Calu3 (cell line): ENCODE measurements at regions not wholly inside any gene's neighbourhood (a gene's known extent, or its start where the extent isn't known, plus 50 kb on each side); places are given as distances from the start of the nearest gene placed in this dataset.

Source experiments
- BruUV-seq: library from RNA; stranded (reverse); fragments of 400-500 nt; replicated peaks from 2 replicates; lab custom pipeline; 2021; lab: Mats Ljungman, UMichigan
- CTCF ChIA-PET: fragments of 300-600 bp; sonication (Branson Sonifier 250); formaldehyde crosslinking; loops from one replicate; lab custom pipeline; 2022; ENCODE audit warnings: antibody characterized with exemption; lab: Charles Lee
- DNase-seq: peaks from one replicate; pipeline ENCODE4 v3.0.0; 2022
- H3K27ac Mint-ChIP-seq: one replicate; pipeline ENCODE4 v1.8.0; 2022; ENCODE audit warnings: mixed read lengths; ENCODE audit not compliant: unreplicated experiment
- H3K27me3 Mint-ChIP-seq: one replicate; pipeline ENCODE4 v1.8.0; 2022; ENCODE audit warnings: mixed read lengths; ENCODE audit not compliant: unreplicated experiment
- H3K36me3 Mint-ChIP-seq: one replicate; pipeline ENCODE4 v1.8.0; 2022; ENCODE audit warnings: mild to moderate bottlenecking, moderate library complexity, mixed read lengths; ENCODE audit not compliant: insufficient read depth, unreplicated experiment
- H3K4me1 Mint-ChIP-seq: one replicate; pipeline ENCODE4 v1.8.0; 2022; ENCODE audit warnings: mild to moderate bottlenecking, low read depth, mixed read lengths; ENCODE audit not compliant: unreplicated experiment
- H3K4me3 Mint-ChIP-seq: one replicate; pipeline ENCODE4 v1.8.0; 2022; ENCODE audit warnings: mild to moderate bottlenecking, low read depth, moderate library complexity, mixed read lengths; ENCODE audit not compliant: unreplicated experiment
- H3K9me3 Mint-ChIP-seq: one replicate; pipeline ENCODE4 v1.8.0; 2022; ENCODE audit warnings: low read depth, mixed read lengths; ENCODE audit not compliant: unreplicated experiment
- intact Hi-C: fragments of 100-400 bp; cut with micrococcal nuclease; formaldehyde crosslinking; loops from one replicate; pipeline ENCODE4 v1.10.0; 2022; ENCODE audit not compliant: unreplicated experiment
- TF ChIP-seq, protein P1 (sequence below): fragments of 200-600 bp; IDR thresholded peaks from one replicate; pipeline ENCODE4 v1.8.0; 2022; ENCODE audit warnings: antibody characterized with exemption; ENCODE audit not compliant: unreplicated experiment

- BruUV-seq, result no TSS peak
Observed at GRCh38 chr6:168925671-168926070, 328.0 kb downstream of the THBS2 start.

DNA sequence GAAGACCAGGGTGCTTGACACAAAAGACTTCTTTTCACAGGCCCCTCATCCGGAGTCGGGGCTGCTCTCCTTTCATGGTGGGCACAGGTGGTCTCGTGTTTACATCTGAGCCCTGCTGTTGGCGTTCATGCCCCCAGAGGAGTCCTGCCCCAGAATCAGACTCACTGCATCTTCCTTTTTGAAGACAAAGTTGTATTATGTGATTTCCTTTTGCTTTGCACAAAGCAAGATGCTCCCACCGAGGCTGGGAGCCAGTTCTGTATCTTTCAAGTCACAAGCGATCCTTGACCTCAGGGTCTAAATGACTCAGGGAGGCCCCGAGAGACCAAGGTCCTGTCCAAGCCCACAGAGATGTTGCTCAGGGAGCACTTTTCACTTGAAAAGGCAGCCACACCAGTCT, 330.5 kb downstream of the THBS2 start:
- no peaks in the 10 kb centered on the region for H3K36me3 Mint-ChIP-seq
- no peaks in the 10 kb centered on the region for H3K4me1 Mint-ChIP-seq
- intact Hi-C loops, result no loop called here
- H3K4me3 Mint-ChIP-seq, result no peak overlapping the region
- TF ChIP-seq, protein P1, sequence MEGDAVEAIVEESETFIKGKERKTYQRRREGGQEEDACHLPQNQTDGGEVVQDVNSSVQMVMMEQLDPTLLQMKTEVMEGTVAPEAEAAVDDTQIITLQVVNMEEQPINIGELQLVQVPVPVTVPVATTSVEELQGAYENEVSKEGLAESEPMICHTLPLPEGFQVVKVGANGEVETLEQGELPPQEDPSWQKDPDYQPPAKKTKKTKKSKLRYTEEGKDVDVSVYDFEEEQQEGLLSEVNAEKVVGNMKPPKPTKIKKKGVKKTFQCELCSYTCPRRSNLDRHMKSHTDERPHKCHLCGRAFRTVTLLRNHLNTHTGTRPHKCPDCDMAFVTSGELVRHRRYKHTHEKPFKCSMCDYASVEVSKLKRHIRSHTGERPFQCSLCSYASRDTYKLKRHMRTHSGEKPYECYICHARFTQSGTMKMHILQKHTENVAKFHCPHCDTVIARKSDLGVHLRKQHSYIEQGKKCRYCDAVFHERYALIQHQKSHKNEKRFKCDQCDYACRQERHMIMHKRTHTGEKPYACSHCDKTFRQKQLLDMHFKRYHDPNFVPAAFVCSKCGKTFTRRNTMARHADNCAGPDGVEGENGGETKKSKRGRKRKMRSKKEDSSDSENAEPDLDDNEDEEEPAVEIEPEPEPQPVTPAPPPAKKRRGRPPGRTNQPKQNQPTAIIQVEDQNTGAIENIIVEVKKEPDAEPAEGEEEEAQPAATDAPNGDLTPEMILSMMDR, result no peak
- H3K27me3 Mint-ChIP-seq, result no peaks in the 10 kb centered on the region
- no TSS peak for BruUV-seq
- CTCF ChIA-PET, result no interaction called here
- DNase-seq, result no peak
- no peaks in the 10 kb centered on the region for H3K9me3 Mint-ChIP-seq
- no peak overlapping the region for H3K27ac Mint-ChIP-seq

More at GRCh38 chr6:168925671-168926070, 328.0 kb downstream of the THBS2 start:
- Mint-ChIP-seq H3K27me3 (no peaks in the 10 kb centered on the region), H3K4me3 (no peak overlapping the region), H3K36me3 (no peaks in the 10 kb centered on the region), H3K4me1 (no peaks in the 10 kb centered on the region), H3K27ac (no peak overlapping the region), H3K9me3 (no peaks in the 10 kb centered on the region)
- CTCF ChIA-PET, result interaction anchor here (0.7 kb wide), 1 partner anchor 31 kb away, joined by 3 read pairs; no protein-coding TSS in a partner anchor
- DNase-seq, result no peak
- intact Hi-C loops, result no loop called here
- TF ChIP-seq, protein P1, result no peak

- TF ChIP-seq, protein P1, result no peak
- Mint-ChIP-seq H3K27me3 (no peaks in the 10 kb centered on the region), H3K4me1 (no peaks in the 10 kb centered on the region), H3K27ac (no peak overlapping the region), H3K4me3 (no peak overlapping the region), H3K9me3 (no peaks in the 10 kb centered on the region), H3K36me3 (no peaks in the 10 kb centered on the region)
- DNase-seq, result no peak
- intact Hi-C loops, result no loop called here
- no TSS peak for BruUV-seq
- CTCF ChIA-PET, result interaction anchor here (0.6 kb wide), 1 partner anchor 673 kb away, joined by 3 read pairs; no protein-coding TSS in a partner anchor
Observed at GRCh38 chr6:168922436-168922835, 331.2 kb downstream of the THBS2 start.

- no peak for DNase-seq
- no peak overlapping the region for H3K4me3 Mint-ChIP-seq
- TF ChIP-seq, protein P1, result no peak
- no peaks in the 10 kb centered on the region for H3K36me3 Mint-ChIP-seq
- BruUV-seq, result no TSS peak
- no peaks in the 10 kb centered on the region for H3K27me3 Mint-ChIP-seq
- CTCF ChIA-PET, result no interaction called here
- H3K4me1 Mint-ChIP-seq, result no peaks in the 10 kb centered on the region
- no peaks in the 10 kb centered on the region for H3K9me3 Mint-ChIP-seq
- no peak overlapping the region for H3K27ac Mint-ChIP-seq
- intact Hi-C loops, result no loop called here
Observed at GRCh38 chr6:168920289-168920688, 333.4 kb downstream of the THBS2 start.
